Skin epidermis (tissue), 12 donors: ENCODE measurements at regions not wholly inside any gene's neighbourhood (a gene's known extent, or its start where the extent isn't known, plus 50 kb on each side); places are given as distances from the start of the nearest gene placed in this dataset.
"Not testable (repeated sequence)": the region's sequence is repeated elsewhere in the genome, so short reads cannot be mapped to it uniquely, and the experiment has no call there.

Experiments
- H3K27ac ChIP-seq, 21 experiments: fragments of 200-600 bp; sonication (generic) in 11 of 21; one replicate each; pipeline ENCODE4 v1.5.0; 2020; ENCODE audit warnings: mild to moderate bottlenecking in 3 of 21, inconsistent platforms in 2 of 21, moderate library complexity in 2 of 21
- H3K4me3 ChIP-seq, 7 experiments: fragments of 200-600 bp; sonication (generic) in 2 of 7; one replicate each; pipeline ENCODE4 v1.5.0; 2020; ENCODE audit warnings: inconsistent platforms in 2 of 7, mild to moderate bottlenecking in 2 of 7, moderate library complexity in 1 of 7

DNA sequence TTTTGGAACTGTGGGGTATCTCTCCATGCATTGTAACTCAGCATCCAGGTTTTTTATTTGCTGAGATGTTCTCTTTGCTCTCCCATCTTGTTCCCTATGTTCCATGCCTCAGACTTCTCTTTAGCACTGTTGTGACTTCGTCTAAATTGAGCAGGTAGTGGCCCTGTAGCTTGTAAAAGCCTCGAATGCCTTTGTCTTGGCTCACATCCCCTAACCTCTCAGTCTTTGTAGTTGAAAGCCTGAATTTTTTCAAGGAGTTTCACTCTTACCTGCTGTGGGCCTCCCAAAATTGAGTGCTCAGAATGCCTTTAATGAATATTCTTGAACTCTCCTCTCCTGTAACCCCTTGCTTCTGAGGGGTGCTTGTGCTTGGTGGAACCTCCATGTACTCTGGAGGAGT is 1137.3 kb downstream of the REEP3 start:
- H3K4me3 ChIP-seq, result no peak overlapping the region
- no peak overlapping the region for H3K27ac ChIP-seq

DNA sequence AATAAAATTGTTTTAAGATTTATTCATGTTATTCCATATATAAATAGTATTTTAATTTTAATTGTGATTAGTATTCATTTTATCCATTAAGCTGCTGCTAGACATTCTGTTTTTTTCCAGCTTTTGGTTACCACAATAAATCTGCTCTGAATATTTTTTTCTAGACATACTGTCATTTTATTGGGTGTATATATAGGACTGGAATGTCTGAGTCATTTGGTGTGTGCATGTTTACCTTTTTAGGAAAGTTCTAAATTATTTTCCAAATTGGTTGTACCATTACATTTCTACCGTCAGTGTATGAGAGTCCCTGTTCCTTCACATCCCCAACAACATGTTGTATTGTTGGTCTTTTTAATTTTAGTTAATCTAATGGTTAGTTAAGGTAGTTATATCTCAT is 1138.1 kb downstream of the REEP3 start:
- H3K27ac ChIP-seq, result no peak overlapping the region
- H3K4me3 ChIP-seq, result no peak overlapping the region

DNA sequence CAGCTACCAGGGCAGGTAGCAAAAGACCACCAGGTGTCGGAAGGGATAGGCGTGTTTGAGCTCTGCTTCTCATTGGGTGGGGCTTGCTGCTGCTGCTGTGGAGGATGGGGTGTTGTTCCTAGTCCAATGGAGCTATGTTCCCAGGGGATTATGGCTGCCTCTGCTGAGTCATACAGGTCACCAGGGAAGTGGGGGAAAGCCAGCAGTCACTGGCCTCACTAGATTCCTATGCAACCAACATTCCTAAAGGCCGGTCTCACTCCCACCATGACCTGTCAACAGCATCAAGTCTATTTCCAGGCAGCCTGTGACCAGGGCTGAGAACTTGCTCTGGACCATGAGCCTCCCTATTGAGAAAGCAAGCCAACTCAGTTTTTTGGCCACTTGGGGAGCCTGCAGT is 1160.8 kb downstream of the REEP3 start:
- Histone ChIP-seq H3K4me3 (no peak overlapping the region), H3K27ac (no peak overlapping the region)

DNA sequence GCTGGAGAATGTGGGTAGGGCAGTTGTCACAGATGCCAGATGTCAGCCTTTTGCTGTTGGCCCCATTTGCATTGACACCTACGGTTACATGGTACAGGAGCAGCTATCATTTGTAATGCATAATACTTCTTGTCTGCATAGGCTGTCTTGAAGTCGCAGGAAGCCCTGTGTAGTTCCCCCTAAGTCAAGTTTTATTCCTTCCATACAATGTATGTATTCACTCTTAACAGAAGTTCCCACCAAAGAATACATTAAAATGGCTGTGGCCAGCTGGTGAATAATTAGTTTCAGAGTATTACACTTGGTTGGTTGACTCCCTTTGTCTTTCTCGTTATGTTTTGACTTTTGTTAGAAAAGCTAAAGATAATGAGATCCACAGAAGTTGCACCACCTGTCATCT is 1169.0 kb downstream of the REEP3 start:
- no peak overlapping the region for H3K4me3 ChIP-seq

DNA sequence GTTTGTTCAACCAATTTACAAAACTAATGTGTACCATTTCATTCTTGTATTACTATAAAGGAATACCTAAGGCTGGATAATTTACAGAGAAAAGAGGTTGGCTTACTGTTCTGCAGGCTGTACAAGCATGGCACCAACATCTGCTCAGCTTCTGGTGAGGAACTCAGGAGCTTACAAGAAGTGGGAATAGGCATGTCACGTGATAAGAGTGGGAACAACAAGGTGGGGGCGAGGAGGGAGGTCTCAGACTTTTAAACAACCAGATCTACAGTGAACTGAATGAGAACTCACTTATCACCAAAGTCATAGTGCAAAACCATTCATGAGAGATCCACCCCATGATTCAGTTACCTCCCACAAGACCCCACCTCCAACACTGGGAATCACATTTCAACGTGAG is 1178.0 kb downstream of the REEP3 start:
- no peak overlapping the region for H3K27ac ChIP-seq
- H3K4me3 ChIP-seq, result no peak overlapping the region

More for the DNA sequence above, 1169.0 kb downstream of the REEP3 start:
- H3K27ac ChIP-seq, result no peak overlapping the region

DNA sequence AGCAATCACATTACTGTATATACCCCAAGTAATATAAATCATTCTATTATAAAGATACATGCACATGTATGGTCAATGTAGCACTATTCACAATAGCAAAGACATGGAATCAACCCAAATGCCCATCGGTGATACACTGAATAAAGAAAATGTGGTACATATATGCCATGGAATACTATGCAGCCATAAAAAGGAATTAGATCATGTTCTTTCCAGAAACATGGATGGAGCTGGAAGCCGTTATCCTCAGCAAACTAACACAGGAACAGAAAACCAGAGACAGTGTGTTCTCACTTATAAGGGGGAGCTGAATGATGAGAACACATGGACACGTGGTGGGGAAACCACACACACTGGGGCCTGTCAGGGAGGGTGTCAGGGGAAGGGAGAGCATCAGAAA is 1180.9 kb downstream of the REEP3 start:
- not testable (repeated sequence) for H3K4me3 ChIP-seq, H3K27ac ChIP-seq

DNA sequence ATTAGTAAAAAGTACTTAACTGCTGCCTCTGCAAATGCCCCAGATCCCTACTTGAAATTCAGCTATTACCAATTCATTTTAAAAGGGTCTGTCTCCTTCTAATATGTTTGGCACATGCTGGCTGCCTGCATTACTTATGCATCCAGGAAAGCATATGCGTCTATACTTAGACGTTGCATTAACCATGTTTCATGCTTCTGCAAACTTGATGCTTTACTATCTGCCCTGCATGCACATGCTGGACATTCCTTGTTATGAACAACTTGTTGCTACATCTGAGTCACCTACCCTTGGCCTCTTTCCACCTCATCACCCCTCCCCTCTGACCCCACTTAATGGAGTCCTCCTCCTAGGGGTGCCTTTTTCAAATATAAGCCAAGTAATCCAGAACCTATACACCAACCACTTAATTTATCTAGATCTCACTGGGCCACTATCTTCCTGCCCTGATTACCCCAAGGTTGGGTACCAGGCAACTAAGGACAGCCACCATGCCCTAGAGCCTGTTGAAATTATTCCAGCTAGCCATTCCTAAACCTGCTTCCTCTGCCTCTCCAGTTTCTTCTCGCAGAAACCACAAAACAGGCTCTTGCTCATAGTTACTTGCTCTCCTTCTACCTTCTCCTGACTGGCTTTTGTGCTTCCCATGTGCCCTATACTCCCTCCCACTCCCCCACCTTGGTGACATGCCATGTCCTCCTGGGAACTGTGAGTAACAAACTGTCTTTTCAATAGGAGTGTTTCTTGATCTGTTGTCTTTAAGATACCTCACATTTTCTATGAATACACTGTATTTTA is 1187.9 kb downstream of the REEP3 start:
- H3K27ac ChIP-seq, result no peak overlapping the region
- H3K4me3 ChIP-seq, result no peak overlapping the region

DNA sequence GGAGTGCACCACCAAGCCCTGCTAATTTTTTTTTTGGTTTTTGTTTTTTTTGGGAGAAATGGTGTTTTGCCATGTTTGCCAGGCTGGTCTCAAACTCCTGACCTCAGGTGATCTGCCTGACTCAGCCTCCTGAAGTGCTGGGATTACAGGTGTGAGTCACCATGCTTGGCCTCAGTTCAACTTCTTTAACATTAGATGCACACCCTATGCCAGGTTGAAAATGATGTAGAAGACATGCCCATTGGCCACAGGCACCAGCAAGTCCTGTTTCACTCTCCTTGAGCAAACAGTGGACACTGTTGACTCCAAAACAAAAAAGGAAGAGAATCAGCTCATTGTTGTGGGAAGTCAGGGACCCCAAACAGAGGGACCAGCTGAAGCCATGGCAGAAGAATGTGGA is 1205.3 kb downstream of the REEP3 start:
- H3K4me3 ChIP-seq, result no peak overlapping the region
- H3K27ac ChIP-seq, result no peak overlapping the region

DNA sequence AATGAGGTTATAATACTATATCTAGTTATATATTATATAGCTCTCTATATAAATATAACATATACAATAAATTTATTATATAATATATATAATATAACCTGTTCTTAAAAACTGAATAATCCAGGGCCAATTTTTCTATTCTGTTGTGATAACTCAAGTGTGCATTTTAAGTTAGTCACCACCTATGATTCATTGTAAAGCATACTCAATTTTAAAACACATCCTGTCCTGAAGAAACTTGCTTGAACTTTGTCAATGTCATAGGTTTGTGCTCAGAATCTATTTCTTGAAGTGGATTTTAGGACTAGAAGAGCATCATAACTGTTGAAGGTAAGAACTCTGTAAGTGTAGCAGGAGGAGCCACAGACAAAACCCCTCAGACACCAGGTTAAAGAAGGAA is 1209.8 kb downstream of the REEP3 start:
- Histone ChIP-seq H3K4me3 (no peak overlapping the region), H3K27ac (no peak overlapping the region)

DNA sequence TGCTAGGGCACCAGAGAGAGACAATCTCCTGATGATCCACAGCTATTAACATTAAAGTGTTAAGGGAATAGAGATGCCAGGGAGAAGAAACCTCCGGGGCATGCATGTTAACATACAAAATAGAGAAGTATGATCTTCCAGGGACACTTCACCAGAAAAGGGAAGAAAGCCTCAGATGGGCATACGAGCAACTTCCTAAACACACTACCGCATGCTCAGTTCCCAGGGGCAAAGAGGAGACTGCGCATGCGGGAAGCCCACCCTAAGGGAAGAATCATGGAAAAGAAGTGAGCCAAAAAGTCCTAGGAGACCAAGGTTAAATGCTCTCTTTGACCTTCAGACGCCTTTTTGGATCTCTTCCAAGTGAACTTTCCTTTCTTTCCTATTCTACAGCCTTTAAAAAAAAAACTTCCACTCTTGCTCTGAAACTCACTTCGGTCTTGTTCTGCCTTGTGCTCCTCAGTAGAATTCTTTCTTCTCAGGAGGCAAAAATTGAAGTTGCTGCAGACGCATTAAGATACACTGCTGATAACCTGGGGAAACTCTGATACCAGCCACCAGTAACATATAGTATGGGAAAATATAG is 1211.3 kb downstream of the REEP3 start:
- Histone ChIP-seq H3K4me3 (no peak overlapping the region), H3K27ac (no peak overlapping the region)

DNA sequence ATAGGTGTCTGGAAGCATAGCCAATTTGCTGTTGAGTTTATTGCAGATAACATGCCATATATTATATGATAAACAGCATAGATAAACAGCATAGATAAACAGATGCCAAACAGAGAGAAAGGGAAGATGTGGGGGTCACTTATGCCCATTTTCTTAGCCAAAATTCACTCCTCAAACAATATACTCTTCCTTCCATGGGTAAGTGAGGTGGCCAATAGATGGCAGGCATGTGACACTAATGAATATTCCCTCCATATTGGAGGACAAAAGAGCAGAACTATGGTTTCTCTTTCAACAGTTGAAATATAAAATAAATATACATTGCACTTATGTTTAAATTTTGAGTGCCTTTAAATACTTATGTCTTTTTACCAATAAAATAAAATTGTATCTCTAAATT is 1212.8 kb downstream of the REEP3 start:
- no peak overlapping the region for H3K27ac ChIP-seq
- no peak overlapping the region for H3K4me3 ChIP-seq

DNA sequence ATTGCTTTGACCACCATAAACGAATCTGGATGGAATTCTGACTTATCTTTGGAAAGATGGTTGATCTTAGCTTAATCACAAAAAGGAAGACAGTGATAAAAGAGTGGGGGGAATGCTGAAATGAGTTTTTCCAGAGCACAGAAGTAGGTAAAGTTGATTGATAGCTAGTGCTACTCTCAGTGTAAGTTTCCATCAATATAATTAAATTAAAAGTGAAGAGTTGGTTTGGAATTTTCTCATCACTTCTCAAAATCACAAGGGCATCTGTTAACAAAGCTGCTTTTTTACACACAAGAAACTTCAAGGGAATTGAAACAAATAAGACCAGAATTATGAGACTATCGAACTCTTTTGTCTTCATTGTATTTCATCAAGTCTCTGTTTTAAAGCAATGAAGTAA is 1217.3 kb downstream of the REEP3 start:
- no peak overlapping the region for H3K27ac ChIP-seq
- H3K4me3 ChIP-seq, result no peak overlapping the region

DNA sequence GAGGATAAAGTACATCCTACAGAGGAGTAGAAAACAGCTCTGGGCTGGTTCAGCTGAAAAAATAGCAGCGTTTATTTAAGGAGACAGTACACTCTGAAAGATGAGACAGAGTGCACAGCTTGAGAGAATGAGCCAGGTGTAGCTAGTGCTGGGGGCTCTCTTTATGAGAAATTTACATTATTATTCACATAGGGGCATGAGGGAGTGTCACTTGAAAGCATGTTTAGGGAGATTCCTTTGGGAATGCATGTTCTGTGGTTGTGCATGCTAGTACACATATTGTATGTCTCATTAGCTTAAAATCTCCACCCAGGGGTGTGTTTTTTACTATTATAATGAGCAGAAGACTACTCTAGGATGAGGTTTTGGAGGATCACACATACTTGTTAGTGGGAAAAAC is 1224.4 kb downstream of the REEP3 start:
- H3K4me3 ChIP-seq, result no peak overlapping the region

DNA sequence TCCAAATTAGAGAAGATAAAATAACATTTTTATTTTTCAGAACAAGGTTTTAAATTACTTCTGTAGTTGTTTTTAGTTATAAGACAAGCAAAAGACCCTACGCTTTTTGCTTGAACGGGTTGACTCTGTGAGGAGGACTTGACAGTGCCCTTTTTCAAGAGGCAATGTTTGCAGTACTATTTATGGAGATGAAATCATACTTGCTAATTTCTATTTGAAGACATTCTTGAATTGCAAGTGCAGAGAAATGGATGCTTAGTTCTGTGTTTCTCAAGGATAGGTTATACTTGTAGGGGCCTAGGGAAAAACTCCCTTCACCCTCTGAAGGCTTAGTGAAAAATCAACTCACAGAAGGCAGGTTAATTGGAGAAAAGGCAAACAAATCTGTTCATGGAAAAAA is 1229.5 kb downstream of the REEP3 start:
- no peak overlapping the region for H3K4me3 ChIP-seq
- no peak overlapping the region for H3K27ac ChIP-seq

More for the DNA sequence above, 1224.4 kb downstream of the REEP3 start:
- H3K27ac ChIP-seq, result no peak overlapping the region

DNA sequence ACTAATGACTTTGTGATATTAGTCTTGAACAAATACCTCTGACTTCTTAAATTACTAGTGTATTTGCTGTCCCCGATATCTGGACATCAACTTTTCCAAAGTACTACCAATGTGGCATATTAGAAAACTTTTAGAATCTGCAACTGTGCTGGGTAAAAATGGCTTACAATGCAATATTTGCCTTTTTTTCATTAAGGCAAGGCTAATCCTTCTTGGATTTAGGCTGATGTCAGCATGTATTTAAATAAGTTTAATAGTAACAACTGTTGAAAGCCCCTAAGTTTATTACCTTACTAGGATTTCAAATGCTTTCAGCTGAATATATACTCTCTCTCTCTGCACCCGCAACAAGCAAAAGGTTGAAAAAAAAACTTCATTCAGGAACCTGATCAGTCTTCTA is 1232.3 kb downstream of the REEP3 start:
- no peak overlapping the region for H3K4me3 ChIP-seq

DNA sequence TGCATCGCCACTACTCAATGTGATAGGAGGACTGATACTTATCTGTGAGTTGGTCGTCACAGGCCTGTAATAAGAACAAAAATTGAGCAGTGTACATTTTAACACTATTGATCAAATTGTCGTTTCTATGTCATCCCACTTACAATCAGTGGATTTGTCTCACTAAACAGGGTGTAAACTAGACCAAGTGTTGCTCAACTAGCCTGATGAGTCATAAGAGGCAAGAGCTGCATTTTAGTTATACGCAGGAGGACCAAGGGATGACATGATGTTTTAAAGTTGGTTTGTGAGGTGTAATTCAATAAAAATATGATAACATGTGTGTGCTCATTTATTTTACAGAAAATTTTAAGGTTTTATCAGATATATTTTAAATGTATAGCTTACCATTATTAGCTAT is 1239.2 kb downstream of the REEP3 start:
- Histone ChIP-seq H3K27ac (no peak overlapping the region), H3K4me3 (no peak overlapping the region)

More for the DNA sequence above, 1232.3 kb downstream of the REEP3 start:
- no peak overlapping the region for H3K27ac ChIP-seq

DNA sequence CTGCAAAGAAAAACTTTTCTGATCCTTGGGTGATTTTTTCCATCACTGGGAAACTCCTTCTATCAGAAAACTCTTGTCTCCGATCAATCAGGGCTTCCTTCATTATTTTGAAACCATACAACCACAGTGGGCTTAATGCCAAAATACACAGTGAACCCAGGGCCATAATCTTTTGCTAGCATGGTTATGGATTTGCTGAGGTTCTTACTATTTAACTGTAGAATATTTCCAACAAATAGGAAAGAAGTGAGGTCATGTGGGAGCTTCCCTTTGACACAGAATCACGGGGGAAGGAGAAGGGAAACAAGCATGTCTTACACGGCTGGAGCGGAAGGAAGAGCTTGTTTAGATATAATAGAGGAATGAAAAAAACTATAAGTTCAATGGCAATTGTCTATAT is 1241.7 kb downstream of the REEP3 start:
- Histone ChIP-seq H3K4me3 (no peak overlapping the region), H3K27ac (no peak overlapping the region)

DNA sequence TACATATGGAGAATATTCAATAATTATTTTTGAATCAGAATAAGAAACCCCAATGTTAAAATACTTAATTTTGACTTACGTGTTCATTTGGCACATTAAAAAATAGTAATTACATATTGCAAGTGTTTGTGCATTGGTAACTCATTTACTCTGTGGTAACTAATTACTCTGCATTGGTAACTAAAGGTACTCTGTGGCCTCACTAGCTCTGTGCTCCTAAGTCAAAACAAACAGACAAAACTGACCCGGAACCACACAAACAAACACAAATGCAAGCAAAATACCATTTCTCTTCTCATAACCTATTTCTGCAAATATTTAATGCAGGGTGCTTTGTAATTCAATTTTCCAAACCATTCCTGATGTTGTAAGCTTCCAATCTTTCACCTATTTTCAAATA is 1244.3 kb downstream of the REEP3 start:
- Histone ChIP-seq H3K27ac (no peak overlapping the region), H3K4me3 (no peak overlapping the region)

DNA sequence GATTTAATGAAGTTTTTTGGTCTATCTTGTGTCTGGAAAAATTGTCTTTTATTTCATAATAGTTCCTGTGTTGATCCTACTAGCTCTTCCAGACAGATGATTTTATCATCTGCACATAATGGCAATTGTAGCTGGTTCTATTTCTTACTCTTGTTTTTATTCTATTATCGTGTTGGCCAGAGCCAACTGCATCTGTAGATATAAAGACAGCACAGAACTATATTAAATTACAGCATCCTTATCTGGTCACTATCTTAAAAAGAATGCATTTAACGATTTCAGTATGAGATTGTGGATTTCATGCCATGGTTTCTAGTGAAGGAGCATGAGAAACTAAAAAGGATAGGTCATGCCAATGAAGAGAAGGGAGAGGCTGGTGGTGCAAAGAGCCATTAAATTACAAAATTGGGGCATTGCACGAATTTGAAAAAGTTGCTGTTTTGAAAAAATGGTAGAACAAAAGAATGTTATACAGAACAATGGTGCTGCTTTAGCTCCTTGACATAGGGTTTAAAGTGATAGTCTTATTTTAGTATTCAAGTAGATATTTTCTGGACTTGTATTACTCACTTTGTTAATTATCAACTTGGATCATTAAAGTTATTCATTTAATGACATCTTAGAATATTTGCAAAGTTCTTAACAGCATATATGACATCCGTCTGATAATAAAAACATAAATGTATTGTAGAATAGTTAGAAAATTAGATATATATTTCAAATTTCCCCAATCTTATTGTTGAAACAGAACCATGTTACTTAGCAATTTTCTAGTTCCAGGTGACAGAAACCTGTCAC is 1250.3 kb downstream of the REEP3 start:
- Histone ChIP-seq H3K4me3 (no peak overlapping the region), H3K27ac (no peak overlapping the region)

DNA sequence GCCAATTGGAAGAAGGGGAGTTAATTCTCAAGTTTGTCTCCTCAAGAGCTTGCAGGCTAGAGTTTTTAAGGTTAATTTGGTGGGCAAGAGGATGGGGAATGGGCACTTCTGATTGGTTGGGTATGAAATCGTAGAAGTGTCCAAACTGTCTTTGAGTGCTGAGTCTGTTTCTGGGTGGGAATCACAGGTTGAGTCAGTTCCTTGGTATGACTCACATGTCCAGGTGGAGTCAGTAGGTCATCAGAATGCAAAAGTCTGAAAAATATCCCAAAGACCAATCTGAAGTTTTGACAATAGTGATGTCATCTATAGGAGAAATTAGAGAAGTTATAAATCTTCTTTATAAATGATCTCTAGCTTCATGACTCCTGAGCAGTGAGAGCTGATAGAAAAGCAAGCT is 1252.2 kb downstream of the REEP3 start:
- Histone ChIP-seq H3K4me3 (no peak overlapping the region), H3K27ac (no peak overlapping the region)

DNA sequence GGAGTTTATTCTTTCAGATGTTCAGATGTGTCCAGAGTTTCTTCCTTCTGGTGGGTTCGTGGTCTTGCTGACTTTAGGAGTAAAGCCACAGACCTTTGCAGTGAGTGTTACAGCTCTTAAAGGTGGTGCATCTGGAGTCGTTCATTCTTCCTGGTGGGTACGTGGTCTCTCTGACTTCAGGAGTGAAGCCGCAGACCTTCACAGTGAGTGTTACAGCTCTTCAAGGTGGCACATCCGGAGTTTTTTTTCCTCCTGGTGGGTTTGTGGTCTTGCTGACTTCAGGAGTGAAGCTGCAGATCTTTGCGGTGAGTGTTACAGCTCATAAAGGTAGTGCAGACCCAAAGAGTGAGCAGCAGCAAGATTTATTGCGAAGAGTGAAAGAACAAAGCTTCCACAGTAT is 1263.2 kb downstream of the REEP3 start:
- not testable (repeated sequence) for H3K4me3 ChIP-seq, H3K27ac ChIP-seq
